Erythroblast (primary cell): ENCODE measurements at regions not wholly inside any gene's neighbourhood (a gene's known extent, or its start where the extent isn't known, plus 50 kb on each side); places are given as distances from the start of the nearest gene placed in this dataset.

Experiments used
- DNase-seq, 2 experiments: peaks; one replicate each; lab custom pipeline; 2025; lab: John Stamatoyannopoulos, UW
- GATA1 ChIP-seq: IDR thresholded peaks from 2 replicates; pipeline ENCODE4 v1.6.1; 2011; ENCODE audit warnings: low read depth, mild to moderate bottlenecking, control low read depth, low read length, moderate library complexity
- POLR2A ChIP-seq: IDR thresholded peaks from 2 replicates; pipeline ENCODE4 v1.6.1; 2011; ENCODE audit warnings: mild to moderate bottlenecking, low read length

DNA sequence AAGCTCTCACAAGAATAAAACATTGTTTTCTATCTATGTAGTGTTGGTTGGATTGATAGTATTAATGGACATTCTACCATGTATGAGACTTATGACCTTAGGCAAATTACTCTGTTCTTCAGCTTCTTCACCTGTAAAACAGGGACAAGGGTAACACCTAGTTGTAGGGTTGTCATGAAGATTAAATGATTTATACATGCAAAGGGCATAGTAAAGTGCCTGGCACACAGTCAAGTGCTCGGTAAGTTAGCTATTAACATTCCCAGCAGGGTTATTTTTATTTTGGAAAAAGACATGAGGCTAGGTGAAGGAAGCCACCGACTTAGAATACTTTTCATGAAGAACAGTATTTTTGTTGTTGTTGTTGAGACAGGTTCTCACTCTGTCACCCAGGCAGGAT, 71.2 kb upstream of the PLXNC1 start:
- no peak for TF ChIP-seq POLR2A
- TF ChIP-seq GATA1: no peak
- no peak for DNase-seq

DNA sequence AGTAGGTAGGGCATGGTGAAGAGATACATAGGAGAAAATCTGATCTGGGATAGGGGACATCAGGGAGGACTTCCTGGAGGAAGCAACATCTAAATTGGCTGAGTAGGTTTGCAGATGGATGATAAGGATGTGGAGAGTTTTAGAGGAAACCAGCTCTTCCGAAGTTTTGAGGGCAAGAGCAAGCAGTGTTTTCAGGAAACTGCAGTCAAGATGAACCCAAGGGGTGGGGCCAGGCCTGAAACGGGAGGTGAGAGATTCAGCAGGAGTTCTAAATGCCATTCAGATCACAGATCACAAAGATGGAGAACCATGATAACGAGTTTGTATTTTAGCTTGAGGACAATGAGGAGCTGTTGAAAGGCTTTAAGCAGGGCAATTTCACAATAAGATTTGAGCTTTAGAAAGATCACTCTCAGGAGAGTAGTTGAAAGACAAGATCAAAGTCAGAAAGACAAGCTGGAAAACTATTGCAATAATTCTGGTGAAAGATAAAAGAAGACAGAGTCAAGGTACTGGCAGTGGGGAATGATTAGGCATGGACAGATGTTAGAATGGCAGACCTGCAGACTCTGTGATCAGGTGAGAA, 70.1 kb upstream of the PLXNC1 start:
- TF ChIP-seq GATA1 (no peak), POLR2A (no peak)
- DNase-seq: no peak

DNA sequence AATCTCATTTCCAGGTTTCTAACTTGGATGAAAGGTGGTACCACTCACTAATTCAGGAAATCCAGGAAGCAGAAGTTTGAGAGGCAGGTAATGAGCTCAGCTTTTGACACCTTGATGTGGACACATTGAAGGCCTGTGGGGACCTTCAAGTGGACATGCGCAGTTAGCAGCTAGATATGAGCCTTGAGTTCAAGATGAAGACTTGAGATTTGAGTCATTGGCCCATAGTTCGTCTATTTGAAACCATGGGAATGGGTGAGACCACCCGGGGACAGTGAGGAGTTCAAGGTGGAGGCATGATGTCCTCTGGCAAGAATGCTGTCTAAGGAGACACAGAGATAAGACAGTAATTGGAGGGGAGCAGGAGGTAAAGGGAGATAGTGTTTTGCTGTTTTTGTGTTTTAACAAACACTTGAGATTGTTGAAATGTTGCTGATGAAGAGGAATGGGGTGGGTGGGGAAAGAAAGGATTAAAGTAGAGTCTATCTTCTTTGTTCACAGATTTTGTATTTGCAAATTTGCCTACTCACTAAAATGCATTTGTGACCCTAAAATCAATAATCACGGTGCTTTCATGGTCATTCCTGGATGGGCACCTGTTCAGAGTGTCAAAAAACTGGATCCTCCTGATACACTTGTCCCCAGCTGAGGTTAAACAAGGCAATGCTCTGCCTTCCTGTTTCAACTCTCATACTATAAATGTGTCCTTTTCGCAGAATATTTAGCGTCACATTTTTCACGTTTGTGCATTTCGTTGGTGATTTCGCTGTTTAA, 69.5 kb upstream of the PLXNC1 start:
- DNase-seq: no peak

DNA sequence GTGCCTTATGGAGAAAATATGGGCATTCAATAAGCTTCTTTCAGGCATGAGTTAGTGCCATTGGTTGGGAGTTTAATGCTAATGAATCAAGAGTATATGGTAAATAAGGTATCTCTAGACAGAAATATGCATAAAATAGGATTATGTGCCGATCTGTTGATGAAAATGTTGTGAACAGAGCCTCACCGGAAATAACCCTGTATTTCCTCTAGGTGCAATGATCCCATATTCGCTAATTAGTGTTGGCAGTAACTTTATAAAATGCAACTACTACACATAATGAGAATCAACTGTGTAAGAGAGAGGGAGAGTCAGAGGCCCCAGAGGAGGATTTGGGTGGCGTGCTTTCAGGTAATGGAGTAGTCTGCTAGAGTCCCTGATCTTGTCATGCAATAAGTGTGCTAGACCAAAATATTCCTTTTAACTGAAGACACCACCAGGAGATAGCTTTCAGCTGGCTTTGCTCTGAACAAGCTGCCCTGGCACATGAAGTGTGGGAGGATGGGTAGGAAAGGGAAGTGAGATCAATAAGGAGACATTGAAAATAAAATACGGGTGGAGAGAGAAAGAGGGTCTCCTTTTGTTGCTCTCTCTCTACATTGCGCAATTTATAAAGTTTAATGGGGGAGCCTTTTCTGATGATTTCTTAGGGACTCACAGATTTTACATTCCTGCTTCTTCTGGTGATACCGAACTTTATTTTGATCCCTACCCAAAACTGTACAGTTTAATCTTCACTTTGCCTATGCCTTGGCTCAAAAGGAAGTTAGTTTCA, 68.6 kb upstream of the PLXNC1 start:
- no peak for DNase-seq
- TF ChIP-seq POLR2A (no peak), GATA1 (no peak)

More for the DNA sequence above, 69.5 kb upstream of the PLXNC1 start:
- TF ChIP-seq GATA1: no peak
- TF ChIP-seq POLR2A: no peak

DNA sequence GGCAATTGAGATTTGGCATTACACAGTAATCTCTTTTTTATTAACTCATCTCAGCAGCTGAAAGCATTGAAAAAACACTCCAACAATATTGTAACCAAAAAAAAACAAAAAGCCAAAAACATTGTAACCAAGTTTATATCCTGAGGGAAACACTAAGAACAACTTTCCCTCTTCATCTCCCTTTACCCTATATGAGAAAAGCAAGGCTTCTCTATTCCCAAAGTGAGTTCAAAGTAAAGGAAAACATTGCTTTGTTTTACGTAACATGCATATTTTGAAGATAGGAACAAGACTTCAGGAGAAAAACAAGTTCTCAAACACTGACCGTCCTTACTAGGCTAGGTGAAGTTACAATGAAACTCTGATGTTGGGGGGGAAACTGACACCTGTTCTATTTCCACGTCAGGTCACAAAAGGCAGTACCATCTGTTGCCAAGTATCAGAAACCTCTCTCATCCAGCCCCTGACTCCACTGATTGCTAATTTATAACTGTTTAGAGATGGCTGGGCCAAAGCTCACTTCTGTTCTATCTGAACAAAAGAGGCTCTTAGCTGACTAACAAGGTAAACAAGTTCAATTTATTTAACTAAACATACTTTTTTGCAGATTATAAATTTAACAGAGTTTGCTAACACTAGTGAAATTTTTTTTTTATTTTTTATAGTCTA, 67.9 kb upstream of the PLXNC1 start:
- TF ChIP-seq POLR2A (no peak), GATA1 (no peak)
- no peak for DNase-seq

DNA sequence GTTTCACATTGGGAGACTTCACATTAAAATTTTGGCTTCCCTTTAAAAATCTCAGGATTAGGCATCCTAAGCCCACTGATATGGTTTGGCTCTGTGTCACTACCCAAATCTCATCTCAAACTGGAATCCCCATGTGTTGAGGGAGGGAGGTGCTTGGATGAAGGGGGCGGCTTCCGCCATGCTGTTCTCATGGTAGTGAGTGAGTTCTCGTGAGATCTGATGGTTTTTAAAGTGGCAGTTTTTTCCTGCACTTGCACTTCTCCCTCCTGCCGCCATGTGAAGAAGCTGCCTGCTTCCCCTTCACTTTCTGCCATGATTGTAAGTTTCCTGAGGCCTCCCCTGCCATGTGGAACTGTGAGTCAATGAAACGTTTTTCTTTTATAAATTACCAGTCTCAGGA, 65.7 kb upstream of the PLXNC1 start:
- TF ChIP-seq GATA1: no peak
- TF ChIP-seq POLR2A: no peak
- DNase-seq: no peak

DNA sequence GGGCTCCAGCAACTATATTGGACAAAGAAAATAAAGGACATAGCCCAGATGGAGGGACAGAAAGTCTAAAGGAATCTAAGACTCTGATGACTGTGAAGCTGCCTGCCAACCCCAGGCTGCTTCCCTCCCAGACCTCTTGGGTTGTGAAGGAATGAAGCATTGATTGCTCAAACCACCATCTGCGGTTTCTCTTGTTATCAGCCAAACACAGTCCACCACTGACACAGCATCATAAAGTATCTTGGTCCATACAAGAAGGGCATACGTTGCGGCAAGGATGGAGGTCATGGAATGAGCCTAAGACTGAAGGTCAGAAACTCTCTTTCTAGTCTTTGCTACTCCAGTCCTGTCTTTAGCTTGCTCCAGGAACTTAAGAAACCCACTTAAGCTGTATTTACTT, 58.5 kb upstream of the PLXNC1 start:
- TF ChIP-seq POLR2A (no peak), GATA1 (no peak)
- DNase-seq: peak; percentile 42 to 61

DNA sequence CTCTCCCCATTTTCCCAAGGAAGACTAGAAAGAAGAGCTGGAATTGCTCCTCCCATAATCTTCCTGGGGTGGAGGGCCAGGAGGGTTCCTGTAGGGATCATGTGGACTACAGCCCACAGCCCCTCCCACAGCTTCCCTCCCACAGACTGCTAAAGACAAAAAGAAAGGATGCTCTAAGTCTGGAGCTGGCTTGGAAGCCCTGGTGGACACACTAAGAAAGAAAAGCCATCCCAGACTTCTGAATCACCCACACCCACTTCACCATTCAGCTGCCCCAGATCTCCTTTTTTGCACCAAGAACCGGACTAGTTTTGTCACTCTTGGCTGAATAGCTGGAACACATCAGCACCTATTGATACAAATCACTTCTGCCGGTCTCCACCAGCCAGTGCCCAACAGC, 56.8 kb upstream of the PLXNC1 start:
- TF ChIP-seq POLR2A: no peak
- TF ChIP-seq GATA1: no peak
- DNase-seq: no peak

DNA sequence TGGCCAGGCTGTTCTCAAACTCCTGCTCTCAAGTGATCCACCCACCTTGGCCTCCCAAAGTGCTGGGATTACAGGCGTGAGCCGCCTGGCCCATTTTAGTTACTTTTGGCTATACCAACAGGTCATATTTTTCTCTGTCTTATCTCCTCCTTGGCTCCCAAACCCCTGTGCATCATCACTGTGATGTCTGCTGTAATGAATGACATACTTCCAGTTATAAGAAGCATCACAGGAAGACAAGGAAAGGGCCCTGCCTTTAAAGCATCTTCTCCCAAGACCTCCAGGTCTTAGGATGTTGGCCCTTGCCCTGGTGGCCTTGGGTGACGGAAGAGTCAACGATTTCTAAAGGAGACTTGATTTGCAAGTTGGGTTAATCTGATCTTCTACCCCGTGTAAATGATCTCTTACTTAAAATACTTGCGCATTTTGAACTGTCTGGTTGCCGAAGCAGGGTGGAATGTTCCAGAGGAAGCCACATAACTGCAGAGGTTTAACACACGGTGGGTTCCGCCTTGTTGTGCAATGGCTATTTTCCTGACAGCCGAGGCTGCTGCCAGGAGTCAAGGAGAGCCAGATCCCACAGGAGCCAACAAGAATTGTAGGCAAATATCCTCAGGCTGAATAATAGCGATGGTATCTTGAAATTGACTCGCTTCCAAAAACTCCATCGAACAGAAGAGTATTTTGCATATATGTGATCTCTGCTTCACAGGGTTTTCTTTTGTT, 55.7 kb upstream of the PLXNC1 start:
- no peak for DNase-seq

DNA sequence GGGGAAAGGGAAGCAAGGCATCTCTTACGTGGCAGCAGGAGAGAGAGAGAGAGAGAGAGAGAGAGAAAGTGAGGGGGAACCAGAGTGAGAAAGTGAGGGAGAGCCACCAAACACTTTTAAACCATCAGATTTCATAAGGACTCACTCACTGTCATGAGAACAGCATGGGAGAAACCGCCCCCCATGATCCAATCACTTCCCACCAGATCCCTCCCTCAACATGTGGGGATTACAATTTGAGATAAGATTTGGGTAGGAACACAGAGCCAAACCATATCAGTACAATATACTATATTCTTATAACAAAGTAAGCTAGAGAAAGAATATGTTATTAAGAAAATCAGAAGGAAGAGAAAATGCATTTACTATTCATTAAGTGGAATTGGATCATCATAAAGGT, 53.7 kb upstream of the PLXNC1 start:
- no peak for TF ChIP-seq GATA1
- TF ChIP-seq POLR2A: no peak
- peak in 1 of 2 experiments; percentile 32 for DNase-seq

More for the DNA sequence above, 55.7 kb upstream of the PLXNC1 start:
- TF ChIP-seq GATA1: no peak
- no peak for TF ChIP-seq POLR2A

DNA sequence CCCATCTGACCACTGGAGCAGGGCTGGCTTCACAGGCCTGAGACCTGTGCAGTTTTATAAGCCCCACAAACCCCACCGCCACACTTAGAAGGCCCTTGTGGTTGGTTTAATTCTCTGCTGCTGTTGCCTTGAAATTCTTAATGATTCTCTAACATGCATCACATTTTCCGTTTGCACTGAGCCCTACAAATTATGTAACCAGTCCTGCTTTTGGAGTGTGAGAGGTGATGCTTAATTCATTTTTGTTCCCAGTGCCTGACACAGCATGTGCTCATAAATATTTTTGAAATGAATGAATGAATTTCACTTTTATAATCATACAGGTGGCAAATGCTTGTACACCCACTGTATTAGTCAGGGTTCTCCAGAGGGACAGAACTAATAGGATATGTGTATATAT, 52.8 kb upstream of the PLXNC1 start:
- TF ChIP-seq POLR2A (no peak), GATA1 (no peak)
- DNase-seq: no peak

DNA sequence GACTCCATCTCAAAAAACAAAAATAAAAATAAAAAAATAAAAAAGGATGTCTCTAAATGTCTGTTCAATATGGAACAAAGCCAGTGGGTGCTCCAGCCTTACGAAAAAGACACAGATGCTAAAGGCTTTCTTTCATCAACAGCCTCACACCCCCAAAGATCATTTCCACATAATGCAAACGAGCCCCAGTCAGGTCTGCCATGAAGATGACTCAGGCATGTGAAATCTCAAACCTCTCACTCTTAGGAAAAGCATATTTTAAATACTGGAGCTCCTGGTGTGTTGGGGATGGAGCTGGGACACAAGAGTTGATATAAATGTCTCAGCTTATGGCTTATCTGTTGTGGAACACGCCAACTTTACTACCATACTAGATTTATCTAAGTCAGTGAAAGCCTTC, 49.9 kb upstream of the PLXNC1 start:
- TF ChIP-seq GATA1 (no peak), POLR2A (no peak)
- DNase-seq: no peak
